A549 (cell line): ENCODE measurements at regions not wholly inside any gene's neighbourhood (a gene's known extent, or its start where the extent isn't known, plus 50 kb on each side); places are given as distances from the start of the nearest gene placed in this dataset.
"Not testable (repeated sequence)": the region's sequence is repeated elsewhere in the genome, so short reads cannot be mapped to it uniquely, and the experiment has no call there.

Experiments used
- ATAC-seq, 2 experiments: fragments of 200-7000 bp in 1 of 2; fragments of >200 bp in 1 of 2; cut with Nextera tagmentation in 1 of 2; cut with Tn5 transposase in 1 of 2; 3 replicates each; pipeline versions ENCODE4 v1.8.0 to v1.9.1; 2018 to 2020; ENCODE audit warnings: mild to moderate bottlenecking in 1 of 2, moderate library complexity in 1 of 2
- CTCF ChIA-PET: fragments of 300-600 bp; sonication (Branson Sonifier 250); formaldehyde crosslinking; extraction: SDS; loops from one replicate; lab custom pipeline; 2021; ENCODE audit warnings: antibody characterized with exemption, inconsistent platforms; lab: Yijun Ruan, JAX
- POLR2A ChIA-PET: fragments of 350-600 bp; formaldehyde crosslinking; extraction: SDS; loops from one replicate; lab custom pipeline; 2021; ENCODE audit warnings: antibody characterized with exemption, inconsistent platforms; lab: Yijun Ruan, JAX
- DNase-seq, 2 experiments: peaks; one replicate each; pipeline versions ENCODE4 v3.0.0 to v3.0.0-alpha.2; 2011 to 2016; ENCODE audit warnings: low read depth in 1 of 2, low spot score in 1 of 2
- FAIRE-seq: peaks from 2 replicates; lab custom pipeline; 2011; peaks lifted over from hg19 to GRCh38; lab: Jason Lieb, UNC
- H3K27ac ChIP-seq, 2 experiments: fragments of >200 bp; sonication (Bioruptor Twin); formaldehyde crosslinking; 3 replicates each; pipeline ENCODE4 v1.5.1; 2016 to 2017
- H3K4me1 ChIP-seq: fragments of >200 bp; sonication (Bioruptor Twin); formaldehyde crosslinking; 3 replicates; pipeline ENCODE4 v1.6.1; 2016
- H3K4me2 ChIP-seq: fragments of >200 bp; sonication (Bioruptor Twin); formaldehyde crosslinking; 3 replicates; pipeline ENCODE4 v1.6.1; 2016
- H3K4me3 ChIP-seq: fragments of >200 bp; sonication (Bioruptor Twin); formaldehyde crosslinking; 3 replicates; pipeline ENCODE4 v1.5.1; 2016
- H3K9me3 ChIP-seq: fragments of >200 bp; sonication (Bioruptor Twin); formaldehyde crosslinking; 3 replicates; pipeline ENCODE4 v1.6.1; 2016
- CBX2 ChIP-seq: fragments of 200-600 bp; sonication (generic); IDR thresholded peaks from 2 replicates; pipeline ENCODE4 v1.6.1; 2016; ENCODE audit warnings: low read depth, mild to moderate bottlenecking, borderline replicate concordance
- CEBPB ChIP-seq, 2 experiments: fragments of >200 bp in 1 of 2; sonication (Bioruptor Twin) in 1 of 2; formaldehyde crosslinking in 1 of 2; IDR thresholded peaks; 2 replicates each; pipeline ENCODE4 v1.6.1; 2012 to 2016
- CHD2 ChIP-seq: fragments of 150-350 bp; IDR thresholded peaks from 2 replicates; pipeline ENCODE4 v1.6.1; 2014; ENCODE audit warnings: low read length; ENCODE audit not compliant: partially characterized antibody
- CHD4 ChIP-seq: fragments of 200-600 bp; sonication (generic); IDR thresholded peaks from 2 replicates; pipeline ENCODE4 v1.6.1; 2016; ENCODE audit warnings: antibody characterized with exemption, mild to moderate bottlenecking, borderline replicate concordance
- EHMT2 ChIP-seq: fragments of 200-600 bp; sonication (generic); IDR thresholded peaks from 2 replicates; pipeline ENCODE4 v1.6.1; 2016; ENCODE audit warnings: antibody characterized with exemption, low read depth, mild to moderate bottlenecking, moderate library complexity
- ESRRA ChIP-seq: fragments of 150-350 bp; IDR thresholded peaks from 2 replicates; pipeline ENCODE4 v1.6.1; 2014; ENCODE audit warnings: mild to moderate bottlenecking, low read length, borderline replicate concordance
- FOSB ChIP-seq: fragments of 250-450 bp; sonication (Bioruptor Pico); IDR thresholded peaks from 2 replicates; pipeline ENCODE4 v1.5.0; 2020; ENCODE audit warnings: mild to moderate bottlenecking, moderate library complexity
- GATA3 ChIP-seq: IDR thresholded peaks from 2 replicates; pipeline ENCODE4 v1.6.1; 2012; ENCODE audit warnings: borderline replicate concordance
- HDAC2 ChIP-seq: fragments of 200-600 bp; sonication (generic); IDR thresholded peaks from 2 replicates; pipeline ENCODE4 v1.6.1; 2016
- HES2 ChIP-seq: fragments of >200 bp; sonication (Bioruptor Twin); formaldehyde crosslinking; IDR thresholded peaks from 2 replicates; pipeline ENCODE4 v1.6.1; 2016
- HOXA7 ChIP-seq: fragments of 250-450 bp; sonication (Bioruptor Pico); IDR thresholded peaks from 2 replicates; pipeline ENCODE4 v1.5.0; 2020; ENCODE audit warnings: mild to moderate bottlenecking, moderate library complexity
- HOXB13 ChIP-seq: fragments of 250-450 bp; sonication (Bioruptor Pico); IDR thresholded peaks from 2 replicates; pipeline ENCODE4 v1.5.0; 2020; ENCODE audit warnings: low read depth, mild to moderate bottlenecking, moderate library complexity
- HOXB5 ChIP-seq: fragments of 250-450 bp; sonication (Bioruptor Pico); IDR thresholded peaks from 2 replicates; pipeline ENCODE4 v1.5.0; 2020; ENCODE audit warnings: mild to moderate bottlenecking, moderate library complexity
- JUN ChIP-seq, 2 experiments: fragments of >200 bp; sonication (Bioruptor Twin); formaldehyde crosslinking; IDR thresholded peaks; 2 replicates in 1 of 2; 3 replicates in 1 of 2; pipeline ENCODE4 v1.6.1; 2016 to 2017
- JUNB ChIP-seq: fragments of >200 bp; sonication (Bioruptor Twin); formaldehyde crosslinking; IDR thresholded peaks from 2 replicates; pipeline ENCODE4 v1.6.1; 2016
- KDM5A ChIP-seq: fragments of 200-600 bp; sonication (generic); IDR thresholded peaks from 2 replicates; pipeline ENCODE4 v1.6.1; 2016; ENCODE audit warnings: antibody characterized with exemption, mild to moderate bottlenecking
- MAFK ChIP-seq: fragments of 450-650 bp; IDR thresholded peaks from 2 replicates; pipeline ENCODE4 v1.6.1; 2014; ENCODE audit not compliant: partially characterized antibody
- MAX ChIP-seq: IDR thresholded peaks from 2 replicates; pipeline ENCODE4 v1.6.1; 2012
- MAZ ChIP-seq: fragments of 150-350 bp; IDR thresholded peaks from 2 replicates; pipeline ENCODE4 v1.6.1; 2014; ENCODE audit warnings: antibody characterized with exemption, low read depth, low read length, borderline replicate concordance
- NFE2L2 ChIP-seq: fragments of 150-350 bp; conservative IDR thresholded peaks from 2 replicates; pipeline ENCODE4 v1.6.1; 2014; ENCODE audit warnings: low read length
- NPAS2 ChIP-seq: fragments of 250-450 bp; sonication (Bioruptor Pico); IDR thresholded peaks from 2 replicates; pipeline ENCODE4 v1.8.0; 2022; ENCODE audit warnings: mild to moderate bottlenecking, moderate library complexity, borderline replicate concordance
- NR3C1 ChIP-seq: fragments of >200 bp; sonication (Bioruptor Twin); formaldehyde crosslinking; IDR thresholded peaks from 3 replicates; pipeline ENCODE4 v1.6.1; 2017
- PBX3 ChIP-seq: IDR thresholded peaks from 2 replicates; pipeline ENCODE4 v1.6.1; 2012
- PHF8 ChIP-seq: fragments of 200-600 bp; sonication (generic); IDR thresholded peaks from 2 replicates; pipeline ENCODE4 v1.6.1; 2016; ENCODE audit warnings: low read depth, mild to moderate bottlenecking, antibody characterized with exemption, moderate library complexity, borderline replicate concordance
- RCOR1 ChIP-seq: fragments of 150-350 bp; IDR thresholded peaks from 2 replicates; pipeline ENCODE4 v1.6.1; 2014; ENCODE audit warnings: antibody characterized with exemption, low read length, low read depth
- SMC3 ChIP-seq: fragments of >200 bp; sonication (Bioruptor Twin); formaldehyde crosslinking; IDR thresholded peaks from 3 replicates; pipeline ENCODE4 v1.6.1; 2018; ENCODE audit warnings: inconsistent platforms
- SREBF2 ChIP-seq: fragments of 450-650 bp; IDR thresholded peaks from 2 replicates; pipeline ENCODE4 v1.6.1; 2014; ENCODE audit warnings: mild to moderate bottlenecking, moderate library complexity
- TFCP2L1 ChIP-seq: fragments of 250-450 bp; sonication (Bioruptor Pico); IDR thresholded peaks from 2 replicates; pipeline ENCODE4 v1.5.0; 2021; ENCODE audit warnings: mild to moderate bottlenecking
- TP53 ChIP-seq: fragments of 250-450 bp; sonication (Bioruptor Pico); IDR thresholded peaks from 2 replicates; pipeline ENCODE4 v1.5.0; 2021; ENCODE audit warnings: mild to moderate bottlenecking, moderate library complexity
- ZSCAN20 ChIP-seq: fragments of 250-450 bp; sonication (Bioruptor Pico); IDR thresholded peaks from 2 replicates; pipeline ENCODE4 v1.8.0; 2022; ENCODE audit warnings: mild to moderate bottlenecking, moderate library complexity
- WGBS: methylation state at CpG from one replicate; pipeline ENCODE4 v1.1.6; 2017; ENCODE audit errors: missing lambda C conversion rate; 5-methylcytosine and 5-hydroxymethylcytosine counted together

GRCh38 chr13:24619282-24619681 is 60.9 kb upstream of the ATP12A start:
- Histone ChIP-seq H3K4me1 (no peaks in the 10 kb centered on the region), H3K4me3 (no peak overlapping the region), H3K27ac (no peak overlapping the region), H3K9me3 (no peaks in the 10 kb centered on the region), H3K4me2 (no peak overlapping the region)
- DNase-seq: no peak
- no peak for ATAC-seq
- TF ChIP-seq SREBF2 (no peak), HOXB13 (no peak), MAFK (no peak), PHF8 (no peak), NPAS2 (CRISPR knock-in tag) (no peak), NR3C1 (no peak), EHMT2 (no peak), GATA3 (no peak), CHD2 (no peak), HOXA7 (CRISPR knock-in tag) (no peak), JUNB (no peak), MAX (no peak), HES2 (no peak), KDM5A (no peak), CEBPB (IDR thresholded peaks at IDR 0.05) (no peak), NFE2L2 (no peak)
- FAIRE-seq: no peak
- POLR2A ChIA-PET: no interaction called here
- WGBS: 81% methylated on average over 7 of the region's 7 CpGs
- CTCF ChIA-PET: interaction anchor here (0.7 kb wide), 1 partner anchor 139 kb away, joined by 4 read pairs; no protein-coding TSS in a partner anchor

GRCh38 chr13:24622481-24623148 is 57.6 kb upstream of the ATP12A start:
- ATAC-seq, H3K9me3 ChIP-seq, FAIRE-seq, H3K4me1 ChIP-seq, H3K27ac ChIP-seq, DNase-seq, POLR2A ChIA-PET, H3K4me2 ChIP-seq, CTCF ChIA-PET, H3K4me3 ChIP-seq: not testable (repeated sequence)
- 51% methylated on average over 8 of the region's 8 CpGs for WGBS

GRCh38 chr13:24623149-24623665 is 57.0 kb upstream of the ATP12A start:
- CTCF ChIA-PET: no interaction called here
- 33% methylated on average over 3 of the region's 18 CpGs for WGBS
- H3K4me2 ChIP-seq: no peak overlapping the region
- ATAC-seq (no peak), FAIRE-seq (no peak)
- no peaks in the 10 kb centered on the region for H3K9me3 ChIP-seq
- no peak for TF ChIP-seq SMC3
- TF ChIP-seq MAZ: no peak
- no peak for TF ChIP-seq RCOR1
- no peak for TF ChIP-seq TP53 (CRISPR knock-in tag)
- TF ChIP-seq EHMT2: no peak
- TF ChIP-seq CBX2: no peak
- TF ChIP-seq MAX: no peak
- TF ChIP-seq, all 56 proteins: peak for 0
- Histone ChIP-seq H3K4me3 (no peak overlapping the region), H3K27ac (no peak overlapping the region), H3K4me1 (no peaks in the 10 kb centered on the region)
- DNase-seq: no peak
- POLR2A ChIA-PET: no interaction called here

- Histone ChIP-seq H3K4me3 (no peak overlapping the region), H3K4me1 (no peaks in the 10 kb centered on the region), H3K9me3 (no peaks in the 10 kb centered on the region), H3K27ac (no peak overlapping the region), H3K4me2 (no peak overlapping the region)
- TF ChIP-seq HES2 (no peak), JUN (IDR thresholded peaks at IDR 0.05) (no peak), PHF8 (no peak), ESRRA (no peak), PBX3 (no peak), SMC3 (no peak), NFE2L2 (no peak), ZSCAN20 (no peak), TFCP2L1 (CRISPR knock-in tag) (no peak), HOXB5 (CRISPR knock-in tag) (no peak), TP53 (CRISPR knock-in tag) (no peak), CHD4 (no peak), GATA3 (no peak), HDAC2 (no peak), FOSB (CRISPR knock-in tag) (no peak)
- DNase-seq (no peak), FAIRE-seq (no peak), ATAC-seq (no peak)
- ChIA-PET CTCF (no interaction called here), POLR2A (no interaction called here)
- 84% methylated on average over 12 of the region's 12 CpGs for WGBS
Observed at GRCh38 chr13:24624363-24624762, 55.8 kb upstream of the ATP12A start.
